NCI-H524 (cell line): ENCODE measurements at regions not wholly inside any gene's neighbourhood (a gene's known extent, or its start where the extent isn't known, plus 50 kb on each side); places are given as distances from the start of the nearest gene placed in this dataset.
"Not testable (repeated sequence)": the region's sequence is repeated elsewhere in the genome, so short reads cannot be mapped to it uniquely, and the experiment has no call there.

Experiments
- DNase-seq, 2 experiments: peaks; one replicate each; lab custom pipeline; 2025; lab: John Stamatoyannopoulos, UW

- DNase-seq = no peak
These were observed 295.7 kb downstream of the TUSC7 start for GRCh38 chr3:117005274-117005673.

- no peak for DNase-seq
These were observed 296.4 kb downstream of the TUSC7 start for GRCh38 chr3:117005911-117006522.

- no peak for DNase-seq
These were observed 300.7 kb downstream of the TUSC7 start for GRCh38 chr3:117010318-117010717.

GRCh38 chr3:117011687-117012250 lies 302.2 kb downstream of the TUSC7 start:
- DNase-seq = no peak

GRCh38 chr3:117016378-117016777 lies 306.8 kb downstream of the TUSC7 start:
- DNase-seq = peak in 1 of 2 experiments; percentile 48

- DNase-seq = no peak
These were observed 307.7 kb downstream of the TUSC7 start for GRCh38 chr3:117017135-117017894.

- no peak for DNase-seq
These were observed 309.1 kb downstream of the TUSC7 start for GRCh38 chr3:117018655-117019054.

- peak; percentile 43 to 89 for DNase-seq
These were observed 309.6 kb downstream of the TUSC7 start for GRCh38 chr3:117019082-117019713.

- no peak for DNase-seq
These were observed 316.8 kb downstream of the TUSC7 start for GRCh38 chr3:117026401-117026800.

- peak in 1 of 2 experiments; percentile 36 for DNase-seq
These were observed 326.2 kb downstream of the TUSC7 start for GRCh38 chr3:117035745-117036144.

GRCh38 chr3:117036259-117036799 lies 326.8 kb downstream of the TUSC7 start:
- peak in 1 of 2 experiments; percentile 32 for DNase-seq

- DNase-seq = no peak
These were observed 335.6 kb downstream of the TUSC7 start for GRCh38 chr3:117045143-117045542.

- DNase-seq = no peak
These were observed 338.5 kb downstream of the TUSC7 start for GRCh38 chr3:117047951-117048705.

GRCh38 chr3:117052395-117052794 lies 342.8 kb downstream of the TUSC7 start:
- DNase-seq = no peak

GRCh38 chr3:117054556-117054955 lies 345.0 kb downstream of the TUSC7 start:
- DNase-seq = no peak

GRCh38 chr3:117056946-117057345 lies 347.4 kb downstream of the TUSC7 start:
- DNase-seq = not testable (repeated sequence)

- peak in 1 of 2 experiments; percentile 50 for DNase-seq
These were observed 349.7 kb downstream of the TUSC7 start for GRCh38 chr3:117059067-117059955.

- DNase-seq = no peak
These were observed 350.3 kb downstream of the TUSC7 start for GRCh38 chr3:117059956-117060270.

GRCh38 chr3:117063930-117064329 lies 354.4 kb downstream of the TUSC7 start:
- DNase-seq = no peak

GRCh38 chr3:117068301-117068700 lies 358.7 kb downstream of the TUSC7 start:
- no peak for DNase-seq

- no peak for DNase-seq
These were observed 365.2 kb downstream of the TUSC7 start for GRCh38 chr3:117074826-117075225.
